Erythroblast (primary cell): ENCODE measurements at regions not wholly inside any gene's neighbourhood (a gene's known extent, or its start where the extent isn't known, plus 50 kb on each side); places are given as distances from the start of the nearest gene placed in this dataset.

Source experiments
- GATA1 ChIP-seq: IDR thresholded peaks from 2 replicates; pipeline ENCODE4 v1.6.1; 2011; ENCODE audit warnings: low read depth, mild to moderate bottlenecking, control low read depth, low read length, moderate library complexity
- POLR2A ChIP-seq: IDR thresholded peaks from 2 replicates; pipeline ENCODE4 v1.6.1; 2011; ENCODE audit warnings: mild to moderate bottlenecking, low read length

DNA sequence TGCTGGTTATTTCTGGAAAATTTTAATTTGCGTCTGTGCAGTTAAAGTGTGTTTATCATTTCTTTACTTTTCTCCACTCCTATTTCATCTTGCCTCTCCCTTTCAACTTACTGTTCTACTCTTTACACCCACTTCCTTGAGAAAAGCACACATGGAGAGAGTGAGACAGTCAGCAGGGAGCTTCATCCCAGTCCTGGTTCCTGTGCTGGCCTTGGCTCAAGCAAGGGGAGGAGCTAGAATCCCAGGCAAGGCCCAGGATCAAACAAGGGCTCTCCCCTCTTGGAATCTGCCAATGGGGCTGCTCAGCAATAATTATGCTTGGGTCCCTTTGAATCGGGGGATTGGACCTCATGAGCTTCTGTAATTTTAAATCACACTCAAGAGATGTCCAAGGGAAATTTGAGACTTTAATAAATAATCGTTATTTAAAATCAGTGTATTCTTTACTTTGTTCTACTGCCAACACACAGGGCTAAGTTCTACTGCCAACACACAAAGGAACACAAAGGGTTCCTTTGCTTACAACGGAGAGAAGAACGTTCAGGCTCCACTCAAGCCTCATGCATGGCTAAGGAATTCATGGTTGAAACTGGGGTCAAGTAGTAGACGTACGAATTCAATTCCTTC lies 439.3 kb upstream of the DAB2 start:
- TF ChIP-seq POLR2A: no peak
- no peak for TF ChIP-seq GATA1
